ENCODE measurements at regions not wholly inside any gene's neighbourhood (a gene's known extent, or its start where the extent isn't known, plus 50 kb on each side); places are given as distances from the start of the nearest gene placed in this dataset.
A peak's percentile ranks its signal among the peaks of the same experiment; 100 is the strongest.

DNA sequence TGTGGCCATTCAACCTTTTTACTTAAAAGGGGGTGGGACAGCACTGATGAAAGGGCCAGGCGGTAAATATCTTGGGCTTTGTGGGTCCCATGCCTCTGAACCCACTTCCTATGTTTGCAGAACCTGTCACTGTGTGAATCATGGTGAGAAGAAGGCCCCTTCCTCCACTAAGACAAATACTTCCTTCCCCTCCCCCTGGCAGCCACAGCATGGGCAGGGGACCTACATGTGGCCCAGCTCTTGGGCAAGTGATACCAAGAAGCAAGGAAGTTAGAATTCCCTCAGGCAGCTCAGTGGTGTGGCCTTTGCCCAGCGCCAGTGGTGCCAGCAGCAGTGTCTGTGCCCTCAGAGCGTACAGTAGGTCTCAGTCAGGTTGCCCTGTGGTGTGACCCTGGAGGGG is 168.6 kb downstream of the TRIM33 start:
- TF ChIP-seq, protein P1, sequence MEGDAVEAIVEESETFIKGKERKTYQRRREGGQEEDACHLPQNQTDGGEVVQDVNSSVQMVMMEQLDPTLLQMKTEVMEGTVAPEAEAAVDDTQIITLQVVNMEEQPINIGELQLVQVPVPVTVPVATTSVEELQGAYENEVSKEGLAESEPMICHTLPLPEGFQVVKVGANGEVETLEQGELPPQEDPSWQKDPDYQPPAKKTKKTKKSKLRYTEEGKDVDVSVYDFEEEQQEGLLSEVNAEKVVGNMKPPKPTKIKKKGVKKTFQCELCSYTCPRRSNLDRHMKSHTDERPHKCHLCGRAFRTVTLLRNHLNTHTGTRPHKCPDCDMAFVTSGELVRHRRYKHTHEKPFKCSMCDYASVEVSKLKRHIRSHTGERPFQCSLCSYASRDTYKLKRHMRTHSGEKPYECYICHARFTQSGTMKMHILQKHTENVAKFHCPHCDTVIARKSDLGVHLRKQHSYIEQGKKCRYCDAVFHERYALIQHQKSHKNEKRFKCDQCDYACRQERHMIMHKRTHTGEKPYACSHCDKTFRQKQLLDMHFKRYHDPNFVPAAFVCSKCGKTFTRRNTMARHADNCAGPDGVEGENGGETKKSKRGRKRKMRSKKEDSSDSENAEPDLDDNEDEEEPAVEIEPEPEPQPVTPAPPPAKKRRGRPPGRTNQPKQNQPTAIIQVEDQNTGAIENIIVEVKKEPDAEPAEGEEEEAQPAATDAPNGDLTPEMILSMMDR (IDR thresholded peaks at IDR 0.05): no peak
- peak; percentile 6 for ATAC-seq
- H3K9me3 ChIP-seq: no peaks in the 10 kb centered on the region
- H3K4me1 ChIP-seq (ENCODE audit: low read depth): peaks cover 9% of the 10 kb centered on the region
- DNase-seq: peak; percentile 21 to 63 (median 39)
- no peaks in the 10 kb centered on the region for H3K36me3 ChIP-seq (ENCODE audit: low read depth)
- intact Hi-C loops (cut with DNase I, micrococcal nuclease): no loop called here
- no peak overlapping the region for H3K4me3 ChIP-seq

DNA sequence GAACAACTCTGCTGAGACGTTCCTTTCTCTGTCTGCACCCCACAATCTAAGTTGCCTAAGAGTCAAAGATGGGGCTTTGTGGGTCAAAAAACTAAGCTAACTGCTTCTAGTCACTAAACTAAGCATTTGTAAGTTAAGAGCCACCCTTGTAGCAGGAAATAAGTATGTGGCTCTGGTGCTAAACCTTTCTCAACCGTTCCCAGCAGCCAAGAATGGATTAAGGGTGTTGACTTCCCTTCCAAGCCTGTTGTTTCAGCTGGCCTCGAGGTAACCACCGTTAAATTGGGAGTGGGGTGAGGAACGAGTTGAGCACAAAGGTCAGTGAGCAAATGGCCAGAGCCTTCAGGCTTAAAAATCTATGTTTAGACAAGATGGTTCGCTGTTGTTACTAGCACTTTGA is 169.1 kb downstream of the TRIM33 start:
- TF ChIP-seq, protein P1 (IDR thresholded peaks at IDR 0.05): no peak

DNA sequence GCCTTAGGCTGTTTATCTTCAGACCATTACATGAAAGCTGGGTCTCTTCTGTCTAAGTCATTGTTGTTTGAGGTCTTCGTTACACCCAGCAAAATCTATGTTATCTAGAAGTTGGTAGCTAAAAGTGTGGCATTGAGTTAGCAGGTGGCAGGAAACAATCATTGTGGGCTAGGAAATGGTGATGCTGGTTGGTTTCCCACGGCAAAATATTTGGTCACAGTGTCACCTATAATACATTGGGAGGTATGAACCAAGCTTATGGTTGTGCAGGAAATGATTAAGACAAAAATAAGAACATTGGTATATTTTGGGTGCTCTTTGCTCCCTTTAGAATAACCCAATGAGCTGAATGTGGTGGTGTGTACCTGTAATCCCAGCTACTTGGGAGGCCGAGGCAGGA is 169.7 kb downstream of the TRIM33 start:
- ATAC-seq: peak; percentile 61

More for the DNA sequence above, 169.1 kb downstream of the TRIM33 start:
- Histone ChIP-seq H3K4me3 (no peak overlapping the region), H3K36me3 (ENCODE audit: low read depth) (no peaks in the 10 kb centered on the region), H3K4me1 (ENCODE audit: low read depth) (peaks cover 8% of the 10 kb centered on the region), H3K9me3 (no peaks in the 10 kb centered on the region)
- ATAC-seq (no peak), DNase-seq (no peak)
- intact Hi-C loops (cut with DNase I, micrococcal nuclease): no loop called here

DNA sequence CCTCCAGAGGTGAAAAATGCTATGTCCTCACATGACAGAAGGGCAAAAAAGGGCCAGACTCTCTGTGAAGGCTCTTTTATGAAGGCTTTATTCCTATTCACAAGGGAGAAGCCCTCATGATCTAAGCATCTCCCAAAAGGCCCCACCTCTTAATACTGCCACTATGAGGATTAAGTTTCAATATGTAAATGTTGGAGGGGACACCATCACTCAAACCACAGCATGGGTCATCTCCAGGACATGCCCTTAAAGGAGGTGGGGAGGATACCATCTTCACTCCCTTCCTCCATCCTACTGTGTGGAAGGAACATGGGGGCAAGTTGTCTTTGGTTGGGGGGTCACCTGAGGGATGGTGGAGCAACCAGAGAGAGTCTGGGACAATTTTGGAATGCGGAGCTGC is 170.1 kb downstream of the TRIM33 start:
- H3K4me1 ChIP-seq (ENCODE audit: low read depth): peaks cover 3% of the 10 kb centered on the region
- TF ChIP-seq, protein P1 (IDR thresholded peaks at IDR 0.05): no peak
- H3K4me3 ChIP-seq: no peak overlapping the region
- H3K36me3 ChIP-seq (ENCODE audit: low read depth): no peaks in the 10 kb centered on the region
- H3K9me3 ChIP-seq: no peaks in the 10 kb centered on the region
- ATAC-seq (no peak), DNase-seq (no peak)
- intact Hi-C loops (cut with DNase I, micrococcal nuclease): no loop called here

More for the DNA sequence above, 169.7 kb downstream of the TRIM33 start:
- DNase-seq: no peak
- H3K4me1 ChIP-seq (ENCODE audit: low read depth): peaks cover 4% of the 10 kb centered on the region
- no peaks in the 10 kb centered on the region for H3K9me3 ChIP-seq
- no peak overlapping the region for H3K4me3 ChIP-seq
- intact Hi-C loops (cut with DNase I, micrococcal nuclease): no loop called here
- H3K36me3 ChIP-seq (ENCODE audit: low read depth): no peaks in the 10 kb centered on the region
- TF ChIP-seq, protein P1 (IDR thresholded peaks at IDR 0.05): no peak

DNA sequence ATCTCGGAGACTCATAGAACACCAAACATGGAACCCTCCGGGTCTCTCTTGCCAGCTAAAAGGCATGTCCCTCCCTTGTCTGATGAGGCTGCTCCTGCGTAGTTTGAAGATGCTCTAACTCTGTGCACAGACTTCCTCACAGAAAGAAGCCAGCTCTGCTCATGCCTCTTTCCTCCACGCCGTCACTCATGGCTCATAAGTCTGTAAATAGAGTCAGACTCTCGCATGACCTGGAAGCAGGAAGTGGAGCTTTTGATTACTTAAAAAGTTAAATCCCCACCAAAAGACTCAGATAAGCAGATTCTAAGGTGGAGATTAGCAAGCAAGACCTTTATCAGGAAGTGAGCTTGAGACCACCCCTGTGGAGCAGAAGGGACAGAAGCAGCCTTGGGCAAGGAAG is 171.6 kb downstream of the TRIM33 start:
- H3K4me1 ChIP-seq (ENCODE audit: low read depth): no peaks in the 10 kb centered on the region
- H3K36me3 ChIP-seq (ENCODE audit: low read depth): no peaks in the 10 kb centered on the region
- H3K4me3 ChIP-seq: no peak overlapping the region
- H3K9me3 ChIP-seq: no peaks in the 10 kb centered on the region
- TF ChIP-seq, protein P1 (IDR thresholded peaks at IDR 0.05): no peak
- ATAC-seq (no peak), DNase-seq (no peak)
- intact Hi-C loops (cut with DNase I, micrococcal nuclease): no loop called here
